ENCODE measurements at regions not wholly inside any gene's neighbourhood (a gene's known extent, or its start where the extent isn't known, plus 50 kb on each side); places are given as distances from the start of the nearest gene placed in this dataset.

DNA sequence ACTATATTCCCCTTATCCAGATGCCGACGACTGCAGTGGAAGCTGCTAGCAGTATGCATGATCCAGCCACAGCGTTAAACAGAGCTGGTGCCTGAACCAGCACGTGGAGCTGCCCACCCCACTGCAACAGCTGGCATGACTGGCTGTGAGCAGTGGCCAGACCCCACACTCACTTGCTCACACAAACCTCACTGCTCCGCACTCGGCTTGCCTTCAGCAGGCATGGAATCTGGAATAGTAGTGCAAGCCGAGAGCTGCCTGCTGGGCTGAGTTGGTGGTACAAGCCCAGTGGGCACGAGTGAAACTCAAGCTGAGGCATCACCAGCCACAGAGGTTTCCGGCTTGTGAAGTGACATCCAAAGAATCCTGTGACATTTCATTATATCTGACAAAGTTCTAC is 1197.6 kb downstream of the FAM133A start:
- TF ChIP-seq CTCF (conservative IDR thresholded peaks at IDR 0.05 in 1 of 2, IDR thresholded peaks at IDR 0.05 in 1 of 2; ENCODE audit: extremely low read depth in 1 of 2, insufficient read depth in 1 of 2, low read depth in 1 of 2, low read length in 2 of 2) = no peak
- no peak for TF ChIP-seq EZH2 (IDR thresholded peaks at IDR 0.05; ENCODE audit: borderline replicate concordance, low read length)
